ENCODE measurements at regions not wholly inside any gene's neighbourhood (a gene's known extent, or its start where the extent isn't known, plus 50 kb on each side); places are given as distances from the start of the nearest gene placed in this dataset.

DNA sequence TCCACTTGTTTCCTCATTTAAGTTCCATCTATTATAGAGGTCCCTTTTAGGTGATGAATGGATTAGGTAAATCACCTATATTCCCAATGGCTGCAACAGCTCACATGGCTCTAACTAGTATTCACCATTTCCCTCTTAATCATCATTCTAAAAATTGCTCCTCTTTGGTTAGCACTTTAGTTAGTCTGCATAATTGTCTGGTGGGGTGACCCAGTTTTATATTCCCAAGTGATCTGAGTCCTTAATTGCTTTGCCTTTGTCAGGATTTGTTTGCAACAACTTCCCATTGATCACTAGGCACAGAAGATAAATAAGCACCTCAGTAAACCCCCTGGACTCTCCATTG, 395.2 kb downstream of the RAB38 start:
- no peak overlapping the region for H3K9ac ChIP-seq (ENCODE audit: low read depth in 1 of 2, low read length in 2 of 2)
- no peak for DNase-seq (ENCODE audit: low spot score)
- TF ChIP-seq, protein P1, sequence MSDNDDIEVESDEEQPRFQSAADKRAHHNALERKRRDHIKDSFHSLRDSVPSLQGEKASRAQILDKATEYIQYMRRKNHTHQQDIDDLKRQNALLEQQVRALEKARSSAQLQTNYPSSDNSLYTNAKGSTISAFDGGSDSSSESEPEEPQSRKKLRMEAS (IDR thresholded peaks at IDR 0.05): no peak
- no peak for TF ChIP-seq FOXA1 (IDR thresholded peaks at IDR 0.05)
- TF ChIP-seq RAD21 (IDR thresholded peaks at IDR 0.05): no peak
- no peak for TF ChIP-seq GABPA (IDR thresholded peaks at IDR 0.05 in 1 of 2, conservative IDR thresholded peaks at IDR 0.05 in 1 of 2)
- TF ChIP-seq JUND (IDR thresholded peaks at IDR 0.05): no peak
- no peak for TF ChIP-seq TAF1 (conservative IDR thresholded peaks at IDR 0.05)
- no peak for TF ChIP-seq REST (IDR thresholded peaks at IDR 0.05)
- TF ChIP-seq FOXA2 (IDR thresholded peaks at IDR 0.05): no peak
- no peak for TF ChIP-seq CTCF (IDR thresholded peaks at IDR 0.05; ENCODE audit: low read depth, low read length, missing input control)
- no peak for TF ChIP-seq ATF3 (IDR thresholded peaks at IDR 0.05)
- TF ChIP-seq HNF4G (IDR thresholded peaks at IDR 0.05): no peak
- TF ChIP-seq YY1 (IDR thresholded peaks at IDR 0.05): no peak
- no peak for TF ChIP-seq ZBTB33 (IDR thresholded peaks at IDR 0.05)
- no peak for TF ChIP-seq EGR1 (IDR thresholded peaks at IDR 0.05; ENCODE audit: low read depth in 2 of 2)
- no peak for TF ChIP-seq NR2F2 (IDR thresholded peaks at IDR 0.05)
- no peak for TF ChIP-seq SP1 (IDR thresholded peaks at IDR 0.05)
- TF ChIP-seq RXRA (IDR thresholded peaks at IDR 0.05): no peak
- no peak for TF ChIP-seq HNF4A (conservative IDR thresholded peaks at IDR 0.05)
- no peaks in the 10 kb centered on the region for H3K27me3 ChIP-seq (ENCODE audit: control insufficient read depth in 4 of 4, insufficient read depth in 4 of 4, low read length in 3 of 4)
- no peak overlapping the region for H3K27ac ChIP-seq (ENCODE audit: low read depth in 1 of 2, low read length in 2 of 2)
- H3K4me1 ChIP-seq (ENCODE audit: control insufficient read depth in 4 of 4, insufficient read depth in 4 of 4, low read length in 3 of 4): no peaks in the 10 kb centered on the region
- no peaks in the 10 kb centered on the region for H3K36me3 ChIP-seq (ENCODE audit: control insufficient read depth in 4 of 4, insufficient read depth in 3 of 4, low read depth in 1 of 4, low read length in 3 of 4)
- no peaks in the 10 kb centered on the region for H3K9me3 ChIP-seq (ENCODE audit: control insufficient read depth in 4 of 4, low read length in 3 of 4)
- H3K4me3 ChIP-seq (ENCODE audit: low read depth in 1 of 3, low read length in 3 of 3): no peak overlapping the region

All from liver (tissue), 7 donors.